H54 (cell line): ENCODE measurements at regions not wholly inside any gene's neighbourhood (a gene's known extent, or its start where the extent isn't known, plus 50 kb on each side); places are given as distances from the start of the nearest gene placed in this dataset.
A peak's percentile ranks its signal among the peaks of the same experiment; 100 is the strongest.
"Not testable (repeated sequence)": the region's sequence is repeated elsewhere in the genome, so short reads cannot be mapped to it uniquely, and the experiment has no call there.

Source experiments
- DNase-seq: peaks from one replicate; pipeline ENCODE4 v3.0.0; 2011; ENCODE audit warnings: low spot score, mixed read lengths; ENCODE audit not compliant: insufficient read length
- FAIRE-seq: peaks from 3 replicates; lab custom pipeline; 2011; peaks lifted over from hg19 to GRCh38; lab: Jason Lieb, UNC
- POLR2A ChIP-seq: IDR thresholded peaks from 2 replicates; pipeline ENCODE4 v1.6.1; 2011; ENCODE audit warnings: low read depth, mild to moderate bottlenecking, low read length

DNA sequence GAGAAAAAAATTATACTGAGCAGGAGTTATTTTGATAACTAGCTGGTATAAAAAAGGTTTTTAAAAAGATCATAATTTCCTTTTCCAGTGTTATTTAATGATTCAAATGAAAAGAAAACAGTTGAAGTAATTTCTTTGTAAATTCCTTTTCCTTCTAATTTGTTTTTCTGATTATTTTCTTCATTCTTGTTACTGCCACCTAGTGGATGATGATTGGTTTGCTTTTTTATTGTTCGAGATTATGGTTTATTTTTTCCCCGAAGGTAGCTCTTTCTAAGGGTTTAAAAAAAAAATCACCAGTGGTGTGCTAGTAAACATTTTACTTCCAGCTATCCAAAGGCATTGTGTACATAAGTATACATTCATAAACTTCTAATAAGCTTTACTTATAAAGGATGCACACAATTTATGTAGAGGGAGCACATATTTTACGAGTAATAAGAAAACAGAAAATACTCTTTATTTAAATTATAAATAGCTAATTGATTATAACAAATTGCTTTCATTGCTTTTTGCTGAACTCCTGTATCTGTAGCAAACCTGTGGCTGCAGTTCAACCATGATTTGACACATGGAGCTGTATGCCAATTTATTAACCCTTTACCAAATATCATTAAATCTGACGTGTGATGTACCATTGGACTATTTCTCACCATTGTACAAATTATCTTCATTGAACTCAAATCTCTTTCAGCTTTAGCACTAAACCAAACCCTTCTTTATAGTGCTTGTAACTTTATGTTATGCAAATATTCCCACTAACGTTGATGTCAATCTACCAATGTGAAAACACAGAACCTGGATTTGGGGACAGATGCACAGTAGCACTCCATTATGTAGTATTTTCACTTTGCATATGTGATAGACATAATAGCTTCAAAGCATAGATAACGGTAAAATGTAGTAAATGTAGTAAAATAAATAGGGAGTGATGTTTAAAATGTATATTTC, 97.8 kb upstream of the ANK2 start:
- FAIRE-seq: no peak
- no peak for DNase-seq
- no peak for TF ChIP-seq POLR2A

DNA sequence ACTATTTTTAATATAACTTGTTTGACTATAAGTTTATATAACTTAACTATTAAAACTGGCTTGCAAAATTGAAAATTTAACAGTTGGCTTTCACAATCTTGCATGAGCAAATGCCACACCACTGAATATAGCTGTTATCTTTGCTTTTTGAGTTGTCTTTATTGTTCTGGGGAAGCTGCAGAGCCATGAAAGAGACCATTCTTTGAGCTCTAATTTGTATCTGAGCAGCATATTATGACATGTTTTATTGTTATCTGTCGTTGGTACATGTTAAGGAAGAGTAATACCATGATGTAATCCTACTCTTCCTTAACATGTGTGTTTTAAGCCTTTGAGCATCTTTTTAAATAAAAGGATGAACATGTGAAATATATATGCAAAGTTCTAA, 97.1 kb upstream of the ANK2 start:
- DNase-seq (no peak), FAIRE-seq (no peak)
- no peak for TF ChIP-seq POLR2A

DNA sequence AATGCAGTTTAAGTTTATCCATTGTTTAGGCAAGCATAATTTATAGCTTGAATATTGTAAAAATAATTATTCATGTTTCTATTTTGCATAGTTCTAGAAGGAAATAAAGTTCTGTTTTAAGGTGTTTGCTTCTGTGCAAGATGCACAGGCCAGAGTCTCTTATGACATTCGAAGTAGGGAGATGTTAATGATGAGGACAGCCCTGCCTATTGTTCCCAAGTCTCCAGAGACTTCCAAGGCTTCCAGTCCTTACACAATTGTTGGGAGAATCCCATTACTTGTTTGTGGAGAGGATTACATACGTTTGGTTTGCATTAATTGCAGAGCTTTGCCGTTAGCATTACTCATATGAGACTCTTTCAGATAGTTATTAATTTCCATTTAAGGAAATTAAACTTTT, 96.2 kb upstream of the ANK2 start:
- FAIRE-seq (no peak), DNase-seq (no peak)
- no peak for TF ChIP-seq POLR2A

DNA sequence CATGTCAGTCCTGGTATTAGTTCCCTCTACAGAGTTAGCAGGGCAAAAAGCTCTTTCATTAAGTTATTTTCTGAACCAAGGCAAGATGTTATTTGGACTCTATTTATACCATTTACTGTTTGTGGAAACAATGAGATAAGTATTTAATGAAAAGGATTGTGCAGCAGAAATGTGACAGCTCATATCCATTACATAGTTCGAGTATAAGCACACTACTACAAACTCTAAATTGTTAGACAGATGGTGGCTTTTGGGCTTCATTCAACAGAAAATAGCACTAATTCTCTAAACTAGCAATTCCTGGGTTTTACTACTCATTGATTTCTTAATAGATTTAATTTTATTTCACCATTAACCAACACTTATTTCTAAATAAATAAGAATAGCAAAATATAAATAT, 95.2 kb upstream of the ANK2 start:
- FAIRE-seq (no peak), DNase-seq (no peak)
- TF ChIP-seq POLR2A: no peak

DNA sequence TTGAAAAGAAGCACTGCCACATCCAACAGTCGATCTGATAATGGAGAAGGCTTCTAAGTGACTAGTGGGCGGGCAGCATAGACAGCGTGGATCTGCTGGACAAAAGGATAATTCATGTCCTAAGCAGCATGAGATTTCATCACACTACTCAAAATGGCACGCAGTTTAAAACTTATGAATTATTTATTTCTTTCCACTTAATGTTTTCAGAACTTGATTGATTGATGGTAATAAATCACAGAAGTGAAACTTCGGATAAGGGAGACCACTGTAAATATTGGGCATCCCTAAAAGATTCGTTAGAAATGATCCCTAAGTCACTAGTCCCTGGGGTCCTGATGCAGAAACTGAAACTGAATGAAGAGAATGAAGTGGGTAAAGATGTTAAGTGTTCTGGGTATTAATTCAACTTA, 93.0 kb upstream of the ANK2 start:
- DNase-seq (no peak), FAIRE-seq (no peak)
- no peak for TF ChIP-seq POLR2A

DNA sequence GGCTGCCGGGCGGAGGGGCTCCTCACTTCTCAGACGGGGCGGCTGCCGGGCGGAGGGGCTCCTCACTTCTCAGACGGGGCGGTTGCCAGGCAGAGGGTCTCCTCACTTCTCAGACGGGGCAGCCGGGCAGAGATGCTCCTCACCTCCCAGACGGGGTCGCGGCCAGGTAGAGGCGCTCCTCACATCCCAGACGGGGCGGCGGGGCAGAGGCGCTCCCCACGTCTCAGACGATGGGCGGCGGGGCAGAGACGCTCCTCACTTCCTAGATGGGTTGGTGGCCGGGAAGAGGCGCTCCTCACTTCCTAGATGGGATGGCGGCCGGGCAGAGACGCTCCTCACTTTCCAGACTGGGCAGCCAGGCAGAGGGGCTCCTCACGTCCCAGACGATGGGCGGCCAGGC, 91.7 kb upstream of the ANK2 start:
- FAIRE-seq, DNase-seq: not testable (repeated sequence)

DNA sequence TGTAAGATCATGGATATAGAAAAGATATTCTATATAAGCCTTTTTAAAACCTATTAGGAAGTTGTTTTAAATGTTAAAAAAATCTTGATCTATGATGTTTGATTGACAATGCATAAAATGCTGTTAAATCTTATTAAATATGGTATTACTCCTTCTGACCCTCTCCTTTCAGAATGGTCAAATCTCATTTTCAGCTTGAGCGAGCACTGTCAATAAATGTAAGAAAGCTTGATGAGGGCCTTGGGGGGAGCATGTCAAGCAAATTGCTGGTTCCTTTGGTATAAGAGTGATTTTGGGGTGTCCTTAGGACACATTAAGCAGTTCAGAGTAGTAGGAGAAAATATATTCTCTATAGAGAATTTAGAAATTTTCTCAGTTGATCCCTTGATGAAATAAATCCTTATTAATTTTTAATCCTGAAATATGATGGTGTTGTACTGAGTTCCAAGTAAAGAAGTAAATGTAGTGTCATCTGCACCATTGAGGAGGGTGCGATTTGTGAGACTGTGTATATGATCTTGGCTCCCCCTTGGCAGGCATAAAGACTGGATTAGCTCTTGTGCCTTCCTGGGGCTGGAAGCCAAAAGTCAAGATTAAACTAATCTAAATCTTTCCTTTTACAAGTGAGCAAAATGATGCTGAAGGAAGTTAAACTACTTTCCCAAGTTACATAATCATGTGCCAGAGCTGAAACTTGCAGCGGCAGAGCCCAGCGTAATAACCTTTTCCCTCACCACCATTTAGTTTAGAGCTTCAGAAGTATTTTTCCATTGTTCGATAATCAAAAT, 82.6 kb upstream of the ANK2 start:
- FAIRE-seq: no peak
- TF ChIP-seq POLR2A: no peak
- DNase-seq: no peak

DNA sequence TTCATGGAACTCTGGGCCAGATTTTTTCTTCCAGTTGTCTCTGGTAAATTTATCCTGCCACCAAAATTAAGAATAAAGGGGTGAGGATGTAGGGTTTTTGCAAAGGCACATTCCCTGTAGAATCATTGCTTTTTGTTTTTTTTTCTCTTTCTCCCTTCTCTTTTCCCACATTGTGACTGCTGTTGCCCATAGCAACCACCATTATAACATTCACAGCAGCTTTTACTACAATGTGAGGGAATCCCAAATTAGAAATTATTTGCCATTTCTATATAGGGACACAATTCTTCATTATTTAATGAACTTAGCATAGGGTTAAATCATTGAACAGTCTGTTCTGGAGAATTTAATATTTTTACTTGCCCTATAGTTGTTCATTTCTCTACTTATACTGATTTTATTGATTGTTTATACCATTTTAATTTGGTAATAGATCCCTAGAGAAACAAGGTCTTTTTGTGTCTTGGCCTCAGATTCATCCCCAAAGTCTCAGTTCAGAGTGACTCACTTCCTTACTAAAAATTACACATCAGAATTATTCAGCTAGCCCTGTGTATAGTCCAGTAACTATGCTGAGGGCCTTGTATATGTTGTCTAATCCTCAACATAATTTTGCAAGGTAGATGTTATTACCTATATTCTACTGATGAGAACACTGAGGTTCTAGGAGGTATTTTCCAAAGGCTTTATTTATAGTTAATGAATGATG, 80.8 kb upstream of the ANK2 start:
- FAIRE-seq (peak; percentile 53), DNase-seq (no peak)
- TF ChIP-seq POLR2A: no peak

DNA sequence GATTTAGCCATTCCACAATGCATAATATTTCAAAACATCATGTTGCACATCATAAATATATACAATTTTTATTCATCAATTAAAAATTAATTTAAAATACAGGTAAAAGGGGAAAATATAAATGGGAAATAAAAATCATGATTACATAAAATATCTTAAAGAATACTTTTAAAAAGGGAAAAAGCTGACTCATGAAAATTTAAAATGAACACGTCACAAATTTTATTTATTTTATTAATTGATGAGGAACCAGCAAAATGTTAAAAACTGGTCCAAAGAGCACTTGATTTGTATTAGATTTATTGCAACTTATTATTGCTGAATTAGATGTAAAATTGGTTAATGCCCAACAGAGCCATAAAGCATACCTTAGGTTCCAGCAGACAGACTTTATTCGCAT, 78.5 kb upstream of the ANK2 start:
- TF ChIP-seq POLR2A: no peak
- DNase-seq (no peak), FAIRE-seq (no peak)

DNA sequence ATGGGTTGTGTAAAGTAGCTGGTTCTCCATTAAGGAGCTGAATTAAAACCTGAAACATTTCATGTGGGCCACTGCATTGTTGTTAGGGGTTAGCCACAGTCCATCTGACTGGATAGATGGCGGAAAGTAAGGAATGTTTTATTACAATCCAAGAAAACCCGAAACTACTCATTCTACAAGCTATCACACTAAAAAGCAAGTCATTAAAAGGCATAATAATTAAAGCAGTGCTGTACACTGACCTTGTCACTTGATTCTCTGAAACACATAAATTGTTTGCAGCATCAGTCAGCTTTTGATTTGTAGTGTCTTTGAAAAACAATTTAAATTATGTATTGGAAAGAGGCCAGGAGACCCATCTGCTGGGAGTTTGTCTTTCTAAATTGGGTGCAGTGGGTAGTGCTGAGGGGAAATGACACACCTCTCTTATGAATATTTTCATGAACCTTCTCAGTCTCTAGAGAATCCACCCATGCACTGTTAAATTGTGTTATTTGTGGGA, 75.7 kb upstream of the ANK2 start:
- TF ChIP-seq POLR2A: no peak
- no peak for DNase-seq

DNA sequence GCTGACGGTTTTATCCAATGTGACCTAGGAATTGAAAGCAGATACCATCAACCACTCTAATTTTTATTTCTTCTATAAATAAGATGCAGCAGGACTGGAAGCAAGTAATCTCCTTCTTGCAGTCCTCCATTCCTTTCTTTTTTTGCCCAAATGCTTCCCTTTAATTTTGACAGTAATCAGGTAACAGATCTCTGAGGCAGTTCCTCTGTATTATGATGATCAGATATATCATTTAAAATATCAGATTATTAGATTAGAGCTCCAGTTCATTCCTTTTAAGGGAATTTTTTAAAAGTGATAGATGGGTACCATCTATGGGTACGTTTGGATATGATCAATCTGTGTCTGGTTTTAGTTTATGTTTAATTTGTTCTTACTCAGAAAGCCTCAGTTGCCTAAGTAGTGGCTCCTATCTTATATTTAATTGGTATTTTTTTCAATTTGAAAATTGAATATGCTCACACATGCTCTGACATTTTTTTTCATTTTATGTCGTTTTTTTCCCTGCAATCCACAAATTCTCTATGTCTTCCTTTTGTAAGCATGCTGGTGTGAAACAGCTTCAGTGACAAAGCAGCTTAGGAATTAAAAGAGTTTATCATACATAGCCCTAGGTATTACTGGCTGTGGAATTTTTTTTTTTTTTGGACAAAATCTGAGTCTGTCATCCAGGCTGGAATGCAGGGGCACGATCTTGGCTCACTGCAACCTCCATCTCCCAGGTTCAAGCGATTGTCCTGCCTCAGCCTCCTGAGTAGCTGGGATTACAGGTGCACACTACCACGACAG, 73.7 kb upstream of the ANK2 start:
- DNase-seq (no peak), FAIRE-seq (no peak)
- TF ChIP-seq POLR2A: no peak

More for the DNA sequence above, 75.7 kb upstream of the ANK2 start:
- no peak for FAIRE-seq

DNA sequence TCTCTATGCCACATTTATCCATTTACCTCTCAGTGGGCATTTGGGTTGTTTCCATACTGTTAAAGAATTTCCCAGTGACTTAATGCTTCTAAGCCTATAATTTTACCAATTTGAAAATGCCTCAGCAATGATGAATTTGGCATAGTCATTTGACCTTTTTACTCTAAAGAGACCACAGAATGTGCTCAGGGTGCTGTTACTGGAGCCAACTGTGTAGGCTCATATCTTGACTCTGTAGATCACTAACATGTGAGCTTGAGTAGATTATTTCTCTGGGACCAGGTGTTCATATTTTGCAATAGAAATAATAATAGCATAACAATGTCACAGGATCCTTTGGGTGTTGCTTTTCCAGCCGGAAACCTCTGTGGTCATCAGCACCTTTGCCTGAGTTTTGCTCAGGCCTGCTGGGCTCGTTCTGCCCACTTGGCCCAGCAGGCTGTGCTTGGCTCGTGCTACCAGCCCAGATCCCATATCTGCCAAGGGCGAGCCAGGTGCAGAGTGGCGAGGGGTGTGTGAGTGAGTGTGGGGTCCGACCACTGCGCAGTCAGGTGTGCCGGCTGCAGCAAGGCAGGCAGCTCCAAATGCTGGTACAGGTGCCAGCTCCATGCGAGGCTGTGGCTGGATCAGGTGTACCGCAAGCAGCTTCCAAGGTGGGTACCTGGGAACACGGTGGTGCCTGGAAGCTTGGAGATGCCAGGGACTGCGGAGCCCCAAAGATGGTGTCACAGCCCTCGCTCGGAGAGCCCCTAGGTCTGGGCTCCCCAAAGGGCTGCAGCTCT, 70.6 kb upstream of the ANK2 start:
- TF ChIP-seq POLR2A: no peak
- FAIRE-seq (peak; percentile 66), DNase-seq (no peak)

DNA sequence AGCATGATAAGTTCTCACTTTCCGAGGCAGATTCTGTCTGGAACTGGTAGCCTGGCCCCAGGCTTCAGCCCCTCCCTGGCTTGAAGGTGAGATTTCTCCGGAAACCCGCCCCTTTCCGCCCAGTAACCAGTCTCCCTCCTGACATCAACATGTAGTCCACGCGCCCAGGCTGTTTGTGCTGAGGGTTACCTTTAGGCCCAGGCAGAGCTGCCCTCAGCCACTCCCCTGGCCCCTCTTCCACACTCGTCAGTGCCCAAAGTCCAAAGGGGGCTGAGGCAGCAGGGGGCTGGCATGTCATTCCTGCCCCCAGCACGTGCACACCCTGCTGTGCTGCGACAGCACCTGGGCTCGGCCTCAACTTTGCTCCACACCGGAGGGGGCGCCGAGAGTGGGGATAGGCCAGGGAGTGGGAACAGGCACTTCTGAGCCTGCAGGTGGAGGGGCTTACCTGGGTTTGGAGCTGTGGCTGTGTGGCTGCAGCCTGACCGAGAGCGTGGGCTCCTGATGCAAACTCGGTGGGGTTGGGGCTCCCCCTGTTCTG, 69.5 kb upstream of the ANK2 start:
- no peak for FAIRE-seq
- TF ChIP-seq POLR2A: no peak
- no peak for DNase-seq
